ENCODE measurements at regions not wholly inside any gene's neighbourhood (a gene's known extent, or its start where the extent isn't known, plus 50 kb on each side); places are given as distances from the start of the nearest gene placed in this dataset.
"Not testable (repeated sequence)": the region's sequence is repeated elsewhere in the genome, so short reads cannot be mapped to it uniquely, and the experiment has no call there.

GRCh38 chr6:168255283-168255881, 64.2 kb downstream of the DACT2 start:
- DNase-seq, result no peak

- DNase-seq, result no peak
Measured at GRCh38 chr6:168252267-168252666, 67.3 kb downstream of the DACT2 start.

- no peak for DNase-seq
Measured at GRCh38 chr6:168250250-168250649, 69.3 kb downstream of the DACT2 start.

- no peak for DNase-seq
Measured at GRCh38 chr6:168249746-168250145, 69.8 kb downstream of the DACT2 start.

- DNase-seq, result no peak
Measured at GRCh38 chr6:168248148-168248620, 71.4 kb downstream of the DACT2 start.

GRCh38 chr6:168247443-168248147, 72.0 kb downstream of the DACT2 start:
- DNase-seq, result peak; percentile 91

GRCh38 chr6:168244961-168245551, 74.5 kb downstream of the DACT2 start:
- DNase-seq, result no peak

- no peak for DNase-seq
Measured at GRCh38 chr6:168243812-168244376, 75.7 kb downstream of the DACT2 start.

GRCh38 chr6:168242940-168243225, 76.7 kb downstream of the DACT2 start:
- no peak for DNase-seq

- DNase-seq, result no peak
Measured at GRCh38 chr6:168242111-168242939, 77.3 kb downstream of the DACT2 start.

GRCh38 chr6:168240160-168240559, 79.4 kb downstream of the DACT2 start:
- no peak for DNase-seq

- no peak for DNase-seq
Measured at GRCh38 chr6:168239044-168239773, 80.4 kb downstream of the DACT2 start.

- no peak for DNase-seq
Measured at GRCh38 chr6:168238159-168238909, 81.2 kb downstream of the DACT2 start.

GRCh38 chr6:168233875-168234213, 85.7 kb downstream of the DACT2 start:
- DNase-seq, result not testable (repeated sequence)

- DNase-seq, result no peak
Measured at GRCh38 chr6:168232989-168233874, 86.3 kb downstream of the DACT2 start.

GRCh38 chr6:168232528-168232927, 87.0 kb downstream of the DACT2 start:
- DNase-seq, result no peak

GRCh38 chr6:168232062-168232461, 87.5 kb downstream of the DACT2 start:
- no peak for DNase-seq

GRCh38 chr6:168231393-168231957, 88.1 kb downstream of the DACT2 start:
- DNase-seq, result no peak

- no peak for DNase-seq
Measured at GRCh38 chr6:168229368-168229752, 90.2 kb downstream of the DACT2 start.

GRCh38 chr6:168228676-168229367, 90.8 kb downstream of the DACT2 start:
- DNase-seq, result no peak

All from NCI-H69 (cell line).